GM18861 (cell line): ENCODE measurements at regions not wholly inside any gene's neighbourhood (a gene's known extent, or its start where the extent isn't known, plus 50 kb on each side); places are given as distances from the start of the nearest gene placed in this dataset.

Experiments
- ATAC-seq: cut with Tn5 transposase; IDR thresholded peaks from one replicate; pipeline ENCODE4 v1.9.1; 2021; ENCODE audit not compliant: unreplicated experiment

DNA sequence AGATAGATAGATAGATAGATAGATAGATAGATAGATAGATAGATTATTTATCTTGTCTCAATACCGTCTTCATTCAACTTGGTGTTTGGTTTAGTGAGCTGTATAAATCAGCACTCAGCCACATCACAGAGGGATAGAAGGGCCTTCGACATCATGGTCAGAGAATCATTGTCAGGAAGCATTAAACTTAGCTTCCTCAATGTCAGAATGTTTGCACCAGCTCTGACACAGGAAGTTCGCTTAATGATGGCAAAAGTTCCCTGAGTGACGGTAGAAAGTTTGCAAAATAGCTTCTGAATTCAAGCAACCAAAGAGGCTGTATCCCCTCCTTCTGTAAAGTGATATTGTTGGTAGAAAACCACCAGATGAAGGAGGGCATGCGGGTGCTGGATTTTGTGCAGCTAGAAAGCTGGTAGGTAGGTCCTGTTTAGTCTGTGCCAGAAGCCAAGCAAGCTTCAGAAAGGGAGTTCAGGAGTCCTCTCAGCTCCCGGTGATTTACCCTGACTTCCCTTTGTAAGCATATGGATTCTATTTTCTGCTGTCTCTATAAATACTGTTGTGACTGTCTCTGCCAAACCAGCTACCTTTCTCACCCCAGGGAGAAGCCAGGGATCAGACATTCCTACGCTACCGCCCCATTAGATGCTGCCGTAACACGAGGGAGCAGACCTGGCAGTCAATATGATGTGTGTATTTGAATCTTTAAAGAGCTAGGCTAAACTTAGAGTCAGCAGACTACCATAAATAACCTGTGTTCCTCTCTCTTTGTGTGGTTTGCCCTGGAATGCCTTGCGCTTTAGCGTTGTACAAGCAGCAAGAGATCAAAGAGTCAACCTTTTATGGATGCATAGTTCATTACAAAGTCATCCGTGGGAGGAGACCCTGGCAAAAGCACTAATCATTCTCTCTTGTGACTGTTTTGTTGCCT lies 200.5 kb upstream of the KIAA1217 start:
- no peak for ATAC-seq

DNA sequence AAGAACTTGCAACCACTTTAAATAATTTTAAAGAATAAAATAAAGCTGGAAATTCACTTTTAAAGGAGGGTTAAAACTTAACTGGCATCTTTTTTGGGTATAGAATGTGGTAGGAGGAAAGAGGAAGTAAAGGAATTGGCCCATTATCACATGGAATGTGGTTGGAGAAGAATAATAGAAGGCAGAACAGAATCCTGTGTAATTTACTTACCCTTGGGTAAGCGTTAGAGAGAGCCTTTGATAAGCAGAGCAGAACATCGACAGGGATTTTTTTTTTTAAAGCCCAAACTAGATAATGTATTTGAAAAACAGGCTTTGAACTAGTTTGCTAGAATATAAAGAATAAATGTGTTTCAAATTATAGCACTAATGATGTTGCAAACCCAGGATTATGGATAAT lies 199.8 kb upstream of the KIAA1217 start:
- no peak for ATAC-seq

- ATAC-seq: no peak
Measured at GRCh38 chr10:24009736-24010135, 199.2 kb upstream of the KIAA1217 start.

- no peak for ATAC-seq
Measured at GRCh38 chr10:24010436-24010970, 198.4 kb upstream of the KIAA1217 start.

DNA sequence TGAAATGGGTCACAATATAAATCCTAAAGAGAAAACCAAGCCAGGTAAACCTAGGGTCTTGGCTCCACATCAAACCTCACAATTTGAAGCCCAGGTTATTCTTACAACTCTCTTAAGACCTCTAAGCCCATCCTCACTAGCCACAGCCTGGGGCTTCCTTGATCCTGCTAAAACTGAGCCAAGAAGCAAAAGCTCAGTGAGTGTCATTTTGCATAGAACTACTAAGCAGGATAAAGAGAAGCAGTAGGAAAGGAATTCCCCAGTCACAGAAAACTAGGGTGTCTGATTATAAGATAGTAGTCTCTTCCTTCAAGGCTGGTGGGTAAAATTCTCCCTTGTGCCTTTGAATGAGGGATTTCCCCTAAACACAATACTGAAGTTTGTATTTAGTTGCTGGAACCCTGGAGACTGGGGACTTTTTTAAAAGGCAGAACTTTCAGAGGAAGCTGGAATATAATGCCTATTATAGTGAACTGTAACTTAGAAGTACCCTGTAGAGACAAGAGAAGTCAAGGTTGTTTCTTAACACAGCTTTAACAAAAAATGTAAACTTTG lies 196.6 kb upstream of the KIAA1217 start:
- no peak for ATAC-seq

DNA sequence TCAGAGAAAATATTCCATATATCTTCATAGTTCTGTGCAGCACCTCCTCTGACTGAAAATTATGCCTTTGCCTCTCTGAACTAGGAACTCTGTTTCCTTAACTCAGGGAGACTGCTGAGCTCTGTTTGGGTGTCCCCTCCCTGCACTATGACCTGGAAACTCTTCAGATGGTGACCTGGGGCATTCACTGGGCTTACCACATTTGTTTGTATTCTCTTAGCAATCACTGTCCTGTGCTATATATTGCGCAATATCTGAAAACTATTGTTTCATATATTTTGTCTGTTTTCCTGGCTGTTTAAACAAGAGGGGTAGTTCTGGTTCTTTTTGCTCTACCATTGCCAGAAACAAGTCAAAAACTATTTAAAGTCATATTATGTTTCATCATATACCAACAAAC lies 181.8 kb upstream of the KIAA1217 start:
- ATAC-seq: no peak

- ATAC-seq: no peak
Measured at GRCh38 chr10:24034571-24034970, 174.4 kb upstream of the KIAA1217 start.

DNA sequence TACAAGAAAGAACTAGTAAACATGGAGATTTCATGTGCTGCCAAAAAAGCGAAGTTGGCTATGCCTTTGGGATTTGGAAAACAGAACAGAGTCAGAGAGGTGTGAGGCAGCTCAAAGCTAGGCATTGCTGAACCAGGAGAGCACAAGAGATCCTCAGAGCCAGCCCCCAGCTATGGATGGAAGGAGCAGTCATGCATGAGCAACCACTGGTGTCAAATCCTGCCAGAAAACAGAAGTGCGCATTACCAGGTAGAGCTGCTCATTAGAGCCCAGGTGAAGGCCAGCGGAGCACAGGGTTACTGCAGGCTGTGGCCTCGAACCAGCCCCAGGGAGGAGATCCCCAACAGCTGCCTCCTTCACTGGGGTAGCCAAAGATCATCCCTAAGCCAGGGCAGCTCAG lies 173.2 kb upstream of the KIAA1217 start:
- ATAC-seq: no peak

GRCh38 chr10:24039315-24039714 lies 169.6 kb upstream of the KIAA1217 start:
- ATAC-seq: no peak

DNA sequence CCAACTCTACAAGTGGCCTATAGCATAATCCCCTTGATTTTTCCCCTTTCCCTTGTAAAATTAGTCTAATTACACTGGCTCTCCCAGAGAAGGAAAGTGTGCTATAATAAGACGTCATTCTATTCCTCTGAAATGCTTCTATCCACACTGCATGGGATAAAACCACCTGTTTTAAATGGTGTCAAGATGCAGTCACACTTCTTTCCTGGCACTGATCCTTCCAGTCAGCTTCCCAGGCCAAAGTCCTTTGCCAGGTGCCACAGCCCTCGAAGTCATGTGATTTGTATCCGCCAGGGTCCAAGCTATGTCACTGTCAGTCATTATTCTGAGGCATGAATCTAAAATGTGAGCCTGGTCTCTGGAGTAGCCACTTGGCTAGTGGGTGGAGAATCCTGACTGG lies 169.0 kb upstream of the KIAA1217 start:
- no peak for ATAC-seq

- ATAC-seq: no peak
Measured at GRCh38 chr10:24041034-24041433, 167.9 kb upstream of the KIAA1217 start.

DNA sequence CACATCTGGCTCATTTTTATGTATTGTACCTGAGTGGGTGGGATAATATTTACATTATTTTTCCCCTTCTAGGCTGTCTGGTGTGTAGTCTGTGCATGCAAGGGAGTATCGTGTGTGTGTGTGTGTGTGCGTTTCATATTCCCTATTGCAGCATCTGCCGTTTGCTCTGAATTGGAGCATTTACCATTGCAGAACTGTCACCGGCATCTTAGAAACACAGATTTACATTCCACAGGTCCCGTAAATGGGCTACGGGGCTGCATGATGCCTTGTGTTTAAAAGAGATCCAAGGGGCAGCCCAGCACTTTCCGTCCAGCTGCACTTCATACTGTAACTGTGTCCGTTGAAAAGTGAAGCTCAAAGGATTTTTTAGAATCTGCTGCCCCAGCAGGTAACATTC lies 167.1 kb upstream of the KIAA1217 start:
- no peak for ATAC-seq

DNA sequence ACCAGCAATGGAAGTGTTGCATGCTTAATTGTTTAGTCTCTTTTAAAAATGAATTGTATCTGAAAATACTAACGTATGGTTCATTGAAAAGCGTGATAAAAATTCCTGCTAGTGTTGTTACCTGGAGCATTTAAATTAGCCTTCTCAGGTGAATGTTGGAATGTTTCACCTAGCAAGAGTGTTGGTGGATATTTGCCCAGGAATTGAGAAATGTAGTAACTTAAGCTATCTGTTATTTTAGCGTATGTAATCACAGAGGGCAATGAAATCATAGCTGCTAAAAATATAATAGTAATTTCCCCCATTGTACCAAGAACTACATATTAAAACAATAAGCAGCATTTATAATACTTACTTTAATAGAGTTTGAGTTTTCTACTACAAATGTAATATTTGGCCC lies 166.1 kb upstream of the KIAA1217 start:
- ATAC-seq: no peak

DNA sequence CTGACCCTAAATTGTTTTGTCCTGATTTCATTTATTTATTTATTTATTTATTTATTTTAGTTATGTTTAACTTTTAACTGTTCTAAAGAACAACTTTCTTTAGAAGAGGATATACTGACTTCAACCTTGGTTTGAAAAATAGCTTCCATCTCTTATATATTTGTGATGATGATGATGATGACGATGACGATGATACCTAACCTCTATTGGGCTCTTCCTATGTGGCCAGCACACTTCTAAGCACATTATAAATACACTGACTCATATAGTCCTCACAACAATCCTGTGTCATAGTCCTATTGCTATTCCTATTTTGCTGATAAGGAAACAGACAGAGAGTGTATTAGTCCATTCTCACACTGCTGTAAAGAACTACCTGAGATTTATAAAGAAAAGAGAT lies 162.9 kb upstream of the KIAA1217 start:
- ATAC-seq: no peak

GRCh38 chr10:24047176-24047575 lies 161.8 kb upstream of the KIAA1217 start:
- no peak for ATAC-seq

GRCh38 chr10:24054421-24054820 lies 154.5 kb upstream of the KIAA1217 start:
- ATAC-seq: no peak

- ATAC-seq: no peak
Measured at GRCh38 chr10:24080207-24080606, 128.7 kb upstream of the KIAA1217 start.

DNA sequence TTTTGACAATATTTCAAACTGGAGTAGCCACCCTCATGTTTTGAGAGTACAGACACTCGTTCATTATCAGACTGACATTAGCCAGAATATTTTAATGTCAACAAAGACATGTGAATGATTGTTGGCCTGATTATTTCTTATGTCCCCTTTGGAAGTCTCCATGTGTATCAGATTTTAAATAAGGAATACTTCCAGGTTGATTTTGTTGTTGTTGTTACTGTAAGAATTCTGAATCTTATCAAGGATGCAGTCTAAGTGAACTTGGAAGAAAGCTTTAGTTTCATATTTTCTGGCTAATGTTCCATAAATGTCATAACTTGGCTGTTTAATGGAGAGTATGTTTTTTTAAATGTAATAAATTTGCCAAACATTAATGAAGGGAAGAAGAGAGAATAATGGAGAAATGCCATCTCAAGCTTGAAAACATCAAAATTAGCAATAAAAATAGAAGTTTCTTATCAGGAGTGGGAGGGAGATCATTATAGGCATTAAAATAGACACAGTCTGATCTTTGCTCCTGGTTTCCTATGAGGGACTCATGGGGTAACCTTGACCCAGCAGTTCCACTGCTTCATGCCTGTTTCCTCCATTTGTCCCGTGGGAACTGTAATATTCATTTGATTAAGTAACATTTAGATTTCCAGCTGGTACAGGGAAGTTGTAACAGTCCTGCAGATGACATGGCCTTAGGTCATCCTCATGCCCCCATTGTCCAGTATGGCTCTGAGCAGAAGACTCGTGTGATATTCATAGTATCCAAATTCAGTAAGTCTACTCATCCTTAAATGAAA lies 122.4 kb upstream of the KIAA1217 start:
- no peak for ATAC-seq

DNA sequence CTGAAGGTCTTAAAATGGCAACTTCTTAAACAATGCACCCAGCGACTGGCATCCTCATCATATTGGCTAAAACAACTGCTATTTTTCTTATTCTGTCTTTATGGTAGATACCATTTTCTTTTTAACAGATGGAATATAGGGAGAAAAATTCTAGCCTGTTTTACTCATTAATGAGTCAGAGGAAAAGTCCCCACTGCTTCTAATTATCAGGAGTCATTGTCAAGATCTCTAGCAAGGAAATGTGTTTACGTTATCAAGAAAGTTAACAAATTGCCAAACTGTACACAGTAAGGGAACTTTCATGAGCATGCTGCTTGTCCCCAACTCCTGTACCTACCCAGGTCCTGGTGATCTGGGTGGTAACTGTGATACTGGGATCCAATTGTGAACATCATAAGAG lies 117.7 kb upstream of the KIAA1217 start:
- ATAC-seq: no peak

- no peak for ATAC-seq
Measured at GRCh38 chr10:24096281-24096680, 112.7 kb upstream of the KIAA1217 start.

DNA sequence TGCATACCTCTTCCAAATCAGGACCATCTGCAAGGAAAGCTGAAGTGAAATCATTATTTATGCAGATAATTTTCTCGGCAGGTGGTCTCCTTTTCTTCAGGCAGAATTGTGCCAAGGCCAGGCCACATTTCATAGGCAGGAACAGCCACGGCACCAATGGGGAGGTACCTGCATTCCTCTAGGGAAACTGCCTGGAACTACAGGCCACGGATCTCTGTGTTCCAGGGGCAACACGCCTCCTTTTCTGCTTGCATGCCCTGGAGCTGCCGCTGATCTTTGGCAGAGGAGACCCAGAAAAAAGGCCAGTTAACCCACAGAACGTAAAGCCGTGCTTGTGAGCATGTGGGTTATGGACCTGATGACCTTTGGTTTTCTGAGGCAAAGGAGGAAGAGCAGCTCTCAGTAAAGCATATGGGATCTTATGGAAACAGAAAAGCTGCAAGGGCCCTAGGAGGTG lies 111.2 kb upstream of the KIAA1217 start:
- ATAC-seq: no peak
